CD14-positive monocyte (primary cell): ENCODE measurements at regions not wholly inside any gene's neighbourhood (a gene's known extent, or its start where the extent isn't known, plus 50 kb on each side); places are given as distances from the start of the nearest gene placed in this dataset.

Source experiments
- DNase-seq, 3 donors: peaks; one replicate each; pipeline ENCODE4 v3.0.0-alpha.2; 2011 to 2022
- H2AFZ ChIP-seq: 2 replicates; pipeline ENCODE4 v1.6.0; 2012; ENCODE audit warnings: mild to moderate bottlenecking, low read depth, low read length, inconsistent platforms; ENCODE audit not compliant: insufficient read depth, poor library complexity, severe bottlenecking
- H3K27ac ChIP-seq, 2 donors: 1 replicate in 1 of 2; 2 replicates in 1 of 2; pipeline ENCODE4 v1.5.1; 2012 to 2013; ENCODE audit warnings: low read length in 2 of 2, control low read depth in 1 of 2, inconsistent platforms in 1 of 2, low read depth in 1 of 2, mild to moderate bottlenecking in 1 of 2
- H3K27me3 ChIP-seq, 2 donors: one replicate each; pipeline versions ENCODE4 v1.6.0 to v1.6.1; 2011 to 2013; ENCODE audit warnings: low read length in 2 of 2; ENCODE audit not compliant: control insufficient read depth in 2 of 2, insufficient read depth in 2 of 2
- H3K36me3 ChIP-seq, 2 donors: replicated peaks in 1 of 2; 1 replicate in 1 of 2; 2 replicates in 1 of 2; pipeline versions ENCODE4 v1.5.1 to v1.6.1; 2012 to 2013; ENCODE audit warnings: low read length in 2 of 2, control low read depth in 1 of 2, inconsistent platforms in 1 of 2, mild to moderate bottlenecking in 1 of 2; ENCODE audit not compliant: insufficient read depth in 2 of 2, control insufficient read depth in 1 of 2
- H3K4me1 ChIP-seq, 2 donors: 1 replicate in 1 of 2; 2 replicates in 1 of 2; pipeline versions ENCODE4 v1.5.1 to v1.6.1; 2012 to 2013; ENCODE audit warnings: low read length in 2 of 2, control low read depth in 1 of 2, inconsistent platforms in 1 of 2, mild to moderate bottlenecking in 1 of 2, moderate library complexity in 1 of 2; ENCODE audit not compliant: insufficient read depth in 2 of 2, control insufficient read depth in 1 of 2
- H3K4me2 ChIP-seq: replicated peaks from 2 replicates; pipeline ENCODE3; 2012; ENCODE audit warnings: low read length, moderate library complexity, mild to moderate bottlenecking; ENCODE audit not compliant: poor library complexity, severe bottlenecking; ENCODE audit errors: extremely low read depth
- H3K4me3 ChIP-seq, 3 experiments: fragments of 200-600 bp in 1 of 3; sonication (generic) in 1 of 3; replicated peaks in 1 of 3; 1 replicate in 2 of 3; 2 replicates in 1 of 3; pipeline ENCODE4 v1.5.1; 2011 to 2013; ENCODE audit warnings: low read length in 3 of 3, mild to moderate bottlenecking in 3 of 3, control low read depth in 2 of 3, low read depth in 2 of 3, inconsistent platforms in 1 of 3, moderate library complexity in 1 of 3
- H3K79me2 ChIP-seq: 2 replicates; pipeline ENCODE4 v1.6.0; 2012; ENCODE audit warnings: mild to moderate bottlenecking, control low read depth, inconsistent platforms, low read length, moderate library complexity; ENCODE audit not compliant: insufficient read depth
- H3K9ac ChIP-seq: 2 replicates; pipeline ENCODE4 v1.6.0; 2017; ENCODE audit warnings: low read length, mild to moderate bottlenecking; ENCODE audit not compliant: insufficient read depth, poor library complexity, severe bottlenecking
- H3K9me3 ChIP-seq, 2 donors: replicated peaks in 1 of 2; 1 replicate in 1 of 2; 2 replicates in 1 of 2; pipeline versions ENCODE4 v1.5.1 to v1.6.1; 2012 to 2013; ENCODE audit warnings: low read length in 2 of 2, control low read depth in 1 of 2; ENCODE audit not compliant: control insufficient read depth in 1 of 2, insufficient read depth in 1 of 2
- H4K20me1 ChIP-seq: 2 replicates; pipeline ENCODE4 v1.6.0; 2012; ENCODE audit warnings: mild to moderate bottlenecking, low read length, control low read depth, moderate library complexity; ENCODE audit not compliant: insufficient read depth
- H3K27ac Mint-ChIP-seq, 7 donors: one replicate each; pipeline ENCODE4 v1.8.0; 2020; ENCODE audit warnings: mild to moderate bottlenecking in 7 of 7, mixed read lengths in 7 of 7, moderate library complexity in 6 of 7, inconsistent platforms in 2 of 7
- H3K27me3 Mint-ChIP-seq, 3 donors: one replicate each; pipeline ENCODE4 v1.8.0; 2021 to 2022; ENCODE audit warnings: low read depth in 3 of 3, mild to moderate bottlenecking in 3 of 3, mixed read lengths in 3 of 3, moderate library complexity in 3 of 3, inconsistent platforms in 1 of 3
- H3K36me3 Mint-ChIP-seq, 2 donors: one replicate each; pipeline ENCODE4 v1.8.0; 2020; ENCODE audit warnings: mixed read lengths in 2 of 2, inconsistent platforms in 1 of 2, mild to moderate bottlenecking in 1 of 2
- H3K4me1 Mint-ChIP-seq: one replicate; pipeline ENCODE4 v1.8.0; 2020; ENCODE audit warnings: mild to moderate bottlenecking, mixed read lengths
- H3K4me3 Mint-ChIP-seq, 2 donors: one replicate each; pipeline ENCODE4 v1.8.0; 2020; ENCODE audit warnings: mild to moderate bottlenecking in 2 of 2, mixed read lengths in 2 of 2, moderate library complexity in 1 of 2
- H3K9me3 Mint-ChIP-seq, 7 donors: one replicate each; pipeline ENCODE4 v1.8.0; 2020 to 2022; ENCODE audit warnings: mixed read lengths in 7 of 7, mild to moderate bottlenecking in 6 of 7, moderate library complexity in 6 of 7, inconsistent platforms in 2 of 7
- CTCF ChIP-seq: fragments of 200-600 bp; IDR thresholded peaks from one replicate; pipeline ENCODE4 v1.8.0; 2022; ENCODE audit warnings: antibody characterized with exemption, mild to moderate bottlenecking
- WGBS: methylation state at CpG from one replicate; pipeline ENCODE4 v1.1.5; 2013; ENCODE audit warnings: missing lambda C conversion rate; ENCODE audit not compliant: insufficient coverage; 5-methylcytosine and 5-hydroxymethylcytosine counted together
- intact Hi-C, 2 donors: fragments of 100-400 bp; cut with micrococcal nuclease; formaldehyde crosslinking; loops; one replicate each; pipeline versions ENCODE4 v1.15.0 to v1.15.1; 2023

GRCh38 chr4:28469387-28469786 is 1608.7 kb downstream of the STIM2 start:
- Mint-ChIP-seq H3K36me3 (no peaks in the 10 kb centered on the region), H3K27ac (no peak overlapping the region), H3K27me3 (no peaks in the 10 kb centered on the region), H3K9me3 (peaks cover 0 to 5% (median 0%) of the 10 kb centered on the region in 7 donors), H3K4me1 (no peaks in the 10 kb centered on the region), H3K4me3 (no peak overlapping the region)
- Histone ChIP-seq H3K4me3 (no peak overlapping the region), H3K4me1 (no peaks in the 10 kb centered on the region), H4K20me1 (no peaks in the 10 kb centered on the region), H3K4me2 (no peak overlapping the region), H3K27me3 (no peaks in the 10 kb centered on the region), H2AFZ (no peak overlapping the region), H3K9me3 (peaks cover 0 to 7% of the 10 kb centered on the region in 2 donors), H3K9ac (no peak overlapping the region), H3K27ac (no peak overlapping the region), H3K36me3 (no peaks in the 10 kb centered on the region), H3K79me2 (no peaks in the 10 kb centered on the region)
- DNase-seq, result no peak
- WGBS, result no CpG with 5 or more reads among the region's 1 CpG
- intact Hi-C loops, result no loop called here
- no peak for TF ChIP-seq CTCF

GRCh38 chr4:28469886-28470285 is 1609.2 kb downstream of the STIM2 start:
- Histone ChIP-seq H3K27me3 (no peaks in the 10 kb centered on the region), H3K79me2 (no peaks in the 10 kb centered on the region), H3K4me3 (no peak overlapping the region), H3K9ac (no peak overlapping the region), H3K4me1 (no peaks in the 10 kb centered on the region), H3K36me3 (no peaks in the 10 kb centered on the region), H3K9me3 (peaks cover 0 to 7% of the 10 kb centered on the region in 2 donors), H4K20me1 (no peaks in the 10 kb centered on the region), H3K4me2 (no peak overlapping the region), H2AFZ (no peak overlapping the region), H3K27ac (no peak overlapping the region)
- DNase-seq, result no peak
- Mint-ChIP-seq H3K27me3 (no peaks in the 10 kb centered on the region), H3K36me3 (no peaks in the 10 kb centered on the region), H3K4me3 (no peak overlapping the region), H3K27ac (no peak overlapping the region), H3K9me3 (peaks cover 0 to 5% (median 0%) of the 10 kb centered on the region in 7 donors), H3K4me1 (no peaks in the 10 kb centered on the region)
- no peak for TF ChIP-seq CTCF
- no CpG with 5 or more reads among the region's 2 CpGs for WGBS
- intact Hi-C loops, result no loop called here
